GM12864 (cell line): ENCODE measurements at regions not wholly inside any gene's neighbourhood (a gene's known extent, or its start where the extent isn't known, plus 50 kb on each side); places are given as distances from the start of the nearest gene placed in this dataset.

Source experiments
- DNase-seq: peaks from one replicate; pipeline ENCODE4 v3.0.0-alpha.2; 2011; ENCODE audit warnings: low read depth
- H3K4me3 ChIP-seq: 2 replicates; pipeline ENCODE4 v1.5.1; 2011; ENCODE audit warnings: mild to moderate bottlenecking, low read depth, low read length, control low read depth
- CTCF ChIP-seq: IDR thresholded peaks from 2 replicates; pipeline ENCODE4 v1.5.1; 2011; ENCODE audit warnings: low read depth, mild to moderate bottlenecking, moderate library complexity, low read length, control low read depth, inconsistent platforms; ENCODE audit errors: missing control alignments

- no peak for TF ChIP-seq CTCF
- DNase-seq, result no peak
- H3K4me3 ChIP-seq, result no peak overlapping the region
Observed at GRCh38 chr3:17811646-17812045, 69.2 kb upstream of the TBC1D5 start.

DNA sequence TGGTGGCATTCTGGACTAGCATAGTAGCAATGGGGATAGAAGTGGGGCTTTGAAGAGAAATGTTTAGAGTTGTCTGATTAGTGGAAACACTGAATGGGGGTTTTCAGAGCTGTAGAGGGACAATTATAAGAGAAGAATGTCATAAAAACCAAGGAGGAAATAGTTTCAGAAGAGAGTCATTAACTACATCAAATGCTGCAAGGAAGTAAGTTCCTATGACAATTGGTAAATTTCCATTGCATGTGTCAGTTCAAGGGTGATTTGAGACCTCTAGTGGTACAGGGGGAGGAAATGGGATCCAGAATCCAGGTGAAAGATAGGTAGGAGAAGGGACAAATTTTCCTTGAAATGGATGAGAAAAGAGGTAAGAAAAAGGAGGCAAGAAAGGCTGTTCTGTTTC is 68.3 kb upstream of the TBC1D5 start:
- no peak for TF ChIP-seq CTCF
- DNase-seq, result no peak
- no peak overlapping the region for H3K4me3 ChIP-seq

GRCh38 chr3:17808994-17809393 is 66.6 kb upstream of the TBC1D5 start:
- TF ChIP-seq CTCF, result no peak
- no peak for DNase-seq
- H3K4me3 ChIP-seq, result no peak overlapping the region

DNA sequence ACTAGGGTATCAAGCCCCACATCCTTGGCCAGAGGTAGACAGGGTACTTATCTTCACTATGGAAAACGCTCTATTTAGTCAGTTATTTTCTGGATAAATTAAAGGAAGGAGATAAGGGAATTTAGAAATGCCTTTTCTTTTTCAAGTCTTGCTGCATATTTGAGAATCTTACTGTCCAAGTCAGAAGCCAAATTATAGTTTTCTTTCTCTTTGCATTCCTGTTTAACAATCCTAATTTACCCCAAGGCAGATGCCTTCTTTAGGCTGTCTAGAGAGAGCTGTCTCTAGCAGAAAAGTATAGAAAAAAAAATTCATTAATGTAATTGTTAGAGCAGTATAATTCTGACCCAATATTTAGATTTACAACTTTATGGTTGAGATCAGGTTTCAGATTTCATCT is 64.4 kb upstream of the TBC1D5 start:
- TF ChIP-seq CTCF, result no peak

DNA sequence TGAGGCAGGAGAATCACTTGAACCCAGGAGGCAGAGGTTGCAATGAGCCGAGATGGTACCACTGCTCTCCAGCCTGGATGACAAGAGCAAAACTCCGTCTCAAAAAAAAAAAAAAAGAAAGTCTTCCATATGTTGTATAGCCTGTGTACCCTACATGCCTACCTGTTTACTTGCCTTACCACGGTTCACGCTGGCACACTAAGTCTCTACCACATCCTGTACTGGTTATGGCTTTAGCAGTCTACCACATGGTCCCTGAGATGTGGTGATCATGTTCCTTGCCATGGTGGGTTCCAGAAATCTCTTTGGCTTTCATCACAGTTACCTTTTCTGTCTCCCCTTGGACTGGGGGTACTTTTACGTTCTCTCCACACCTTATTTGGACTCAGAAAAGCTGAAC is 63.8 kb upstream of the TBC1D5 start:
- H3K4me3 ChIP-seq, result no peak overlapping the region
- DNase-seq, result no peak
- TF ChIP-seq CTCF, result no peak

More for the DNA sequence above, 64.4 kb upstream of the TBC1D5 start:
- no peak overlapping the region for H3K4me3 ChIP-seq
- no peak for DNase-seq

GRCh38 chr3:17805461-17805940 is 63.1 kb upstream of the TBC1D5 start:
- H3K4me3 ChIP-seq, result no peak overlapping the region
- no peak for DNase-seq
- no peak for TF ChIP-seq CTCF

GRCh38 chr3:17802950-17803349 is 60.5 kb upstream of the TBC1D5 start:
- H3K4me3 ChIP-seq, result no peak overlapping the region
- no peak for TF ChIP-seq CTCF
- no peak for DNase-seq
